Stimulated activated CD4-positive, alpha-beta T cell treated with anti-CD3 and anti-CD28 coated beads, Interleukin-15, amount 100 ng/mL, for 48 hours (primary cell): ENCODE measurements at regions not wholly inside any gene's neighbourhood (a gene's known extent, or its start where the extent isn't known, plus 50 kb on each side); places are given as distances from the start of the nearest gene placed in this dataset.

ENCODE experiments used
- DNase-seq, 2 donors: peaks; one replicate each; pipeline ENCODE4 v3.0.0-alpha.2; 2020; ENCODE audit warnings: low read depth in 2 of 2

- no peak for DNase-seq
Measured at GRCh38 chr13:107113387-107113786, 545.5 kb upstream of the ARGLU1 start.

GRCh38 chr13:107111248-107111647 lies 543.3 kb upstream of the ARGLU1 start:
- DNase-seq = no peak

GRCh38 chr13:107104631-107105030 lies 536.7 kb upstream of the ARGLU1 start:
- DNase-seq = no peak

GRCh38 chr13:107102676-107103075 lies 534.7 kb upstream of the ARGLU1 start:
- no peak for DNase-seq

GRCh38 chr13:107099661-107100060 lies 531.7 kb upstream of the ARGLU1 start:
- DNase-seq = no peak

- no peak for DNase-seq
Measured at GRCh38 chr13:107097916-107098315, 530.0 kb upstream of the ARGLU1 start.

- no peak for DNase-seq
Measured at GRCh38 chr13:107095876-107096275, 527.9 kb upstream of the ARGLU1 start.

GRCh38 chr13:107091861-107092260 lies 523.9 kb upstream of the ARGLU1 start:
- DNase-seq = no peak

- no peak for DNase-seq
Measured at GRCh38 chr13:107091428-107091827, 523.5 kb upstream of the ARGLU1 start.

- DNase-seq = no peak
Measured at GRCh38 chr13:107088061-107088460, 520.1 kb upstream of the ARGLU1 start.

- no peak for DNase-seq
Measured at GRCh38 chr13:107079423-107080049, 511.6 kb upstream of the ARGLU1 start.

- no peak for DNase-seq
Measured at GRCh38 chr13:107078229-107078765, 510.4 kb upstream of the ARGLU1 start.

GRCh38 chr13:107076801-107077200 lies 508.9 kb upstream of the ARGLU1 start:
- DNase-seq = no peak

GRCh38 chr13:107075576-107075975 lies 507.6 kb upstream of the ARGLU1 start:
- DNase-seq = no peak

GRCh38 chr13:107070792-107071191 lies 502.9 kb upstream of the ARGLU1 start:
- DNase-seq = no peak

GRCh38 chr13:107069108-107069776 lies 501.3 kb upstream of the ARGLU1 start:
- no peak for DNase-seq

- no peak for DNase-seq
Measured at GRCh38 chr13:107067381-107067780, 499.4 kb upstream of the ARGLU1 start.

- DNase-seq = no peak
Measured at GRCh38 chr13:107066355-107066754, 498.4 kb upstream of the ARGLU1 start.

GRCh38 chr13:107065036-107065435 lies 497.1 kb upstream of the ARGLU1 start:
- DNase-seq = no peak

- no peak for DNase-seq
Measured at GRCh38 chr13:107057028-107057631, 489.2 kb upstream of the ARGLU1 start.

- DNase-seq = no peak
Measured at GRCh38 chr13:107043021-107043956, 475.4 kb upstream of the ARGLU1 start.

GRCh38 chr13:107035778-107036177 lies 467.8 kb upstream of the ARGLU1 start:
- no peak for DNase-seq
